ENCODE measurements at regions not wholly inside any gene's neighbourhood (a gene's known extent, or its start where the extent isn't known, plus 50 kb on each side); places are given as distances from the start of the nearest gene placed in this dataset.
"Not testable (repeated sequence)": the region's sequence is repeated elsewhere in the genome, so short reads cannot be mapped to it uniquely, and the experiment has no call there.

- intact Hi-C loops (cut with DNase I; ENCODE audit: low total_unique reads): no loop called here
- no peak for DNase-seq (ENCODE audit: low spot score in 2 of 2)
- 64 to 75% methylated on average over 6 of the region's 6 CpGs for WGBS, 2 donors
- no peak for TF ChIP-seq POLR2A (IDR thresholded peaks at IDR 0.05)
- no peak for TF ChIP-seq CTCF (IDR thresholded peaks at IDR 0.05)
- H3K4me3 ChIP-seq (ENCODE audit: low read depth, poor library complexity, severe bottlenecking): no peak overlapping the region
Measured at GRCh38 chr16:26712876-26713275, 353.9 kb upstream of the C16orf82 start.

- TF ChIP-seq CTCF (IDR thresholded peaks at IDR 0.05) (no peak), POLR2A (IDR thresholded peaks at IDR 0.05) (no peak)
- no peak overlapping the region for H3K4me3 ChIP-seq (ENCODE audit: low read depth, poor library complexity, severe bottlenecking)
- no peak for DNase-seq (ENCODE audit: low spot score in 2 of 2)
- intact Hi-C loops (cut with DNase I; ENCODE audit: low total_unique reads): no loop called here
- 92 to 94% methylated on average over 1 of the region's 1 CpG for WGBS, 2 donors
Measured at GRCh38 chr16:26715969-26716368, 350.8 kb upstream of the C16orf82 start.

GRCh38 chr16:26717826-26718225, 348.9 kb upstream of the C16orf82 start:
- WGBS, 2 donors: 59 to 75% methylated on average over 5 of the region's 5 CpGs
- no peak overlapping the region for H3K4me3 ChIP-seq (ENCODE audit: low read depth, poor library complexity, severe bottlenecking)
- TF ChIP-seq CTCF (IDR thresholded peaks at IDR 0.05) (no peak), POLR2A (IDR thresholded peaks at IDR 0.05) (no peak)
- intact Hi-C loops (cut with DNase I; ENCODE audit: low total_unique reads): no loop called here
- DNase-seq (ENCODE audit: low spot score in 2 of 2): no peak

GRCh38 chr16:26721290-26721689, 345.4 kb upstream of the C16orf82 start:
- H3K4me3 ChIP-seq (ENCODE audit: low read depth, poor library complexity, severe bottlenecking): no peak overlapping the region
- no peak for TF ChIP-seq CTCF (IDR thresholded peaks at IDR 0.05)
- no peak for DNase-seq (ENCODE audit: low spot score in 2 of 2)
- intact Hi-C loops (cut with DNase I; ENCODE audit: low total_unique reads): no loop called here
- 77 to 83% methylated on average over 6 of the region's 6 CpGs for WGBS, 2 donors

GRCh38 chr16:26721957-26722356, 344.8 kb upstream of the C16orf82 start:
- DNase-seq (ENCODE audit: low spot score in 2 of 2); H3K4me3 ChIP-seq (ENCODE audit: low read depth, poor library complexity, severe bottlenecking); intact Hi-C loops (cut with DNase I; ENCODE audit: low total_unique reads): not testable (repeated sequence)
- 88 to 99% methylated on average over 3 of the region's 3 CpGs for WGBS, 2 donors

GRCh38 chr16:26724189-26724588, 342.5 kb upstream of the C16orf82 start:
- no peak overlapping the region for H3K4me3 ChIP-seq (ENCODE audit: low read depth, poor library complexity, severe bottlenecking)
- intact Hi-C loops (cut with DNase I; ENCODE audit: low total_unique reads): no loop called here
- WGBS, 2 donors: 69 to 70% methylated on average over 8 of the region's 8 CpGs
- no peak for TF ChIP-seq CTCF (IDR thresholded peaks at IDR 0.05)
- no peak for TF ChIP-seq POLR2A (IDR thresholded peaks at IDR 0.05)
- DNase-seq (ENCODE audit: low spot score in 2 of 2): no peak
